ENCODE measurements at regions not wholly inside any gene's neighbourhood (a gene's known extent, or its start where the extent isn't known, plus 50 kb on each side); places are given as distances from the start of the nearest gene placed in this dataset.

GRCh38 chrX:131724292-131724691 is 180.4 kb downstream of the OR13H1 start:
- Mint-ChIP-seq H3K27ac (no peak overlapping the region), H3K4me3 (no peak overlapping the region), H3K4me1 (no peaks in the 10 kb centered on the region), H3K36me3 (ENCODE audit: low read depth) (no peaks in the 10 kb centered on the region), H3K27me3 (no peaks in the 10 kb centered on the region)
- DNase-seq (no peak), ATAC-seq (no peak)
- no peaks in the 10 kb centered on the region for H3K9me3 ChIP-seq (ENCODE audit: control insufficient read depth, low read length, poor library complexity, severe bottlenecking)

GRCh38 chrX:131725001-131725654 is 181.3 kb downstream of the OR13H1 start:
- no peaks in the 10 kb centered on the region for H3K9me3 ChIP-seq (ENCODE audit: control insufficient read depth, low read length, poor library complexity, severe bottlenecking)
- H3K27ac Mint-ChIP-seq = no peak overlapping the region
- no peaks in the 10 kb centered on the region for H3K27me3 Mint-ChIP-seq
- no peak overlapping the region for H3K4me3 Mint-ChIP-seq
- no peak for ATAC-seq
- H3K4me1 Mint-ChIP-seq = no peaks in the 10 kb centered on the region
- DNase-seq = no peak
- no peaks in the 10 kb centered on the region for H3K36me3 Mint-ChIP-seq (ENCODE audit: low read depth)

- Mint-ChIP-seq H3K36me3 (ENCODE audit: low read depth) (no peaks in the 10 kb centered on the region), H3K27ac (no peak overlapping the region), H3K27me3 (no peaks in the 10 kb centered on the region), H3K4me1 (no peaks in the 10 kb centered on the region), H3K4me3 (no peak overlapping the region)
- DNase-seq = no peak
- H3K9me3 ChIP-seq (ENCODE audit: control insufficient read depth, low read length, poor library complexity, severe bottlenecking) = no peaks in the 10 kb centered on the region
- no peak for ATAC-seq
These were observed 183.9 kb downstream of the OR13H1 start for GRCh38 chrX:131727778-131728177.

- H3K4me1 Mint-ChIP-seq = no peaks in the 10 kb centered on the region
- no peak overlapping the region for H3K27ac Mint-ChIP-seq
- H3K9me3 ChIP-seq (ENCODE audit: control insufficient read depth, low read length, poor library complexity, severe bottlenecking) = no peaks in the 10 kb centered on the region
- no peak overlapping the region for H3K4me3 Mint-ChIP-seq
- H3K27me3 Mint-ChIP-seq = no peaks in the 10 kb centered on the region
- H3K36me3 Mint-ChIP-seq (ENCODE audit: low read depth) = no peaks in the 10 kb centered on the region
- ATAC-seq = no peak
- DNase-seq = no peak
These were observed 184.6 kb downstream of the OR13H1 start for GRCh38 chrX:131728295-131729145.

- no peaks in the 10 kb centered on the region for H3K9me3 ChIP-seq (ENCODE audit: control insufficient read depth, low read length, poor library complexity, severe bottlenecking)
- Mint-ChIP-seq H3K4me3 (no peak overlapping the region), H3K36me3 (ENCODE audit: low read depth) (no peaks in the 10 kb centered on the region), H3K4me1 (no peaks in the 10 kb centered on the region), H3K27me3 (no peaks in the 10 kb centered on the region), H3K27ac (no peak overlapping the region)
- DNase-seq (no peak), ATAC-seq (no peak)
These were observed 185.4 kb downstream of the OR13H1 start for GRCh38 chrX:131729295-131729694.

GRCh38 chrX:131734621-131735020 is 190.7 kb downstream of the OR13H1 start:
- Mint-ChIP-seq H3K4me3 (no peak overlapping the region), H3K27ac (no peak overlapping the region), H3K27me3 (no peaks in the 10 kb centered on the region), H3K36me3 (ENCODE audit: low read depth) (no peaks in the 10 kb centered on the region), H3K4me1 (no peaks in the 10 kb centered on the region)
- no peak for ATAC-seq
- no peaks in the 10 kb centered on the region for H3K9me3 ChIP-seq (ENCODE audit: control insufficient read depth, low read length, poor library complexity, severe bottlenecking)
- no peak for DNase-seq

- H3K9me3 ChIP-seq (ENCODE audit: control insufficient read depth, low read length, poor library complexity, severe bottlenecking) = no peaks in the 10 kb centered on the region
- Mint-ChIP-seq H3K4me3 (no peak overlapping the region), H3K27me3 (no peaks in the 10 kb centered on the region), H3K4me1 (no peaks in the 10 kb centered on the region), H3K36me3 (ENCODE audit: low read depth) (no peaks in the 10 kb centered on the region), H3K27ac (no peak overlapping the region)
- no peak for ATAC-seq
- DNase-seq = no peak
These were observed 191.3 kb downstream of the OR13H1 start for GRCh38 chrX:131735127-131735526.

- ATAC-seq (no peak), DNase-seq (no peak)
- no peaks in the 10 kb centered on the region for H3K4me1 Mint-ChIP-seq
- no peaks in the 10 kb centered on the region for H3K9me3 ChIP-seq (ENCODE audit: control insufficient read depth, low read length, poor library complexity, severe bottlenecking)
- no peak overlapping the region for H3K27ac Mint-ChIP-seq
- H3K4me3 Mint-ChIP-seq = no peak overlapping the region
- no peaks in the 10 kb centered on the region for H3K27me3 Mint-ChIP-seq
- H3K36me3 Mint-ChIP-seq (ENCODE audit: low read depth) = no peaks in the 10 kb centered on the region
These were observed 195.9 kb downstream of the OR13H1 start for GRCh38 chrX:131739823-131740222.

GRCh38 chrX:131741103-131741581 is 197.3 kb downstream of the OR13H1 start:
- Mint-ChIP-seq H3K27ac (no peak overlapping the region), H3K4me1 (no peaks in the 10 kb centered on the region), H3K4me3 (no peak overlapping the region), H3K36me3 (ENCODE audit: low read depth) (no peaks in the 10 kb centered on the region), H3K27me3 (no peaks in the 10 kb centered on the region)
- H3K9me3 ChIP-seq (ENCODE audit: control insufficient read depth, low read length, poor library complexity, severe bottlenecking) = no peaks in the 10 kb centered on the region
- no peak for ATAC-seq
- no peak for DNase-seq

GRCh38 chrX:131745942-131746489 is 202.1 kb downstream of the OR13H1 start:
- Mint-ChIP-seq H3K27me3 (no peaks in the 10 kb centered on the region), H3K4me1 (no peaks in the 10 kb centered on the region), H3K36me3 (ENCODE audit: low read depth) (no peaks in the 10 kb centered on the region), H3K4me3 (no peak overlapping the region), H3K27ac (no peak overlapping the region)
- H3K9me3 ChIP-seq (ENCODE audit: control insufficient read depth, low read length, poor library complexity, severe bottlenecking) = no peaks in the 10 kb centered on the region
- DNase-seq (no peak), ATAC-seq (no peak)

GRCh38 chrX:131746491-131746968 is 202.7 kb downstream of the OR13H1 start:
- H3K4me3 Mint-ChIP-seq = no peak overlapping the region
- ATAC-seq = no peak
- H3K27me3 Mint-ChIP-seq = no peaks in the 10 kb centered on the region
- H3K4me1 Mint-ChIP-seq = no peaks in the 10 kb centered on the region
- no peak for DNase-seq
- no peaks in the 10 kb centered on the region for H3K36me3 Mint-ChIP-seq (ENCODE audit: low read depth)
- H3K9me3 ChIP-seq (ENCODE audit: control insufficient read depth, low read length, poor library complexity, severe bottlenecking) = no peaks in the 10 kb centered on the region
- no peak overlapping the region for H3K27ac Mint-ChIP-seq

GRCh38 chrX:131747173-131747572 is 203.3 kb downstream of the OR13H1 start:
- no peaks in the 10 kb centered on the region for H3K27me3 Mint-ChIP-seq
- H3K27ac Mint-ChIP-seq = no peak overlapping the region
- DNase-seq = no peak

GRCh38 chrX:131752493-131753198 is 208.8 kb downstream of the OR13H1 start:
- DNase-seq (no peak), ATAC-seq (no peak)
- H3K27me3 Mint-ChIP-seq = no peaks in the 10 kb centered on the region
- no peaks in the 10 kb centered on the region for H3K4me1 Mint-ChIP-seq
- no peaks in the 10 kb centered on the region for H3K36me3 Mint-ChIP-seq (ENCODE audit: low read depth)
- no peaks in the 10 kb centered on the region for H3K9me3 ChIP-seq (ENCODE audit: control insufficient read depth, low read length, poor library complexity, severe bottlenecking)
- H3K27ac Mint-ChIP-seq = no peak overlapping the region
- H3K4me3 Mint-ChIP-seq = no peak overlapping the region

More at GRCh38 chrX:131747173-131747572, 203.3 kb downstream of the OR13H1 start:
- no peak overlapping the region for H3K4me3 Mint-ChIP-seq
- no peaks in the 10 kb centered on the region for H3K4me1 Mint-ChIP-seq
- ATAC-seq = no peak
- no peaks in the 10 kb centered on the region for H3K9me3 ChIP-seq (ENCODE audit: control insufficient read depth, low read length, poor library complexity, severe bottlenecking)
- H3K36me3 Mint-ChIP-seq (ENCODE audit: low read depth) = no peaks in the 10 kb centered on the region

Measured in T-helper 17 cell (primary cell).